Tibial nerve (tissue), 4 donors: ENCODE measurements at regions not wholly inside any gene's neighbourhood (a gene's known extent, or its start where the extent isn't known, plus 50 kb on each side); places are given as distances from the start of the nearest gene placed in this dataset.

Experiments
- DNase-seq, 2 donors: peaks; one replicate each; pipeline ENCODE4 v3.0.0-alpha.2; 2019; ENCODE audit warnings: low spot score in 2 of 2
- H3K27ac ChIP-seq, 4 donors: fragments of 200-600 bp; sonication (generic) in 3 of 4; one replicate each; pipeline ENCODE4 v1.5.1; 2017 to 2019; ENCODE audit warnings: mild to moderate bottlenecking in 1 of 4
- H3K27me3 ChIP-seq, 2 donors: fragments of 200-600 bp; sonication (generic) in 1 of 2; one replicate each; pipeline versions ENCODE4 v1.5.1 to v1.6.0; 2017 to 2019
- H3K36me3 ChIP-seq, 3 donors: fragments of 200-600 bp; sonication (generic); one replicate each; pipeline ENCODE4 v1.5.1; 2018 to 2019
- H3K4me1 ChIP-seq, 4 donors: fragments of 200-600 bp; sonication (generic) in 3 of 4; one replicate each; pipeline ENCODE4 v1.5.1; 2017 to 2019
- H3K4me3 ChIP-seq, 4 donors: fragments of 200-600 bp; sonication (generic) in 3 of 4; one replicate each; pipeline ENCODE4 v1.5.1; 2017 to 2019; ENCODE audit warnings: mild to moderate bottlenecking in 1 of 4, moderate library complexity in 1 of 4
- H3K9me3 ChIP-seq, 4 donors: fragments of 200-600 bp; sonication (generic) in 3 of 4; one replicate each; pipeline ENCODE4 v1.5.1; 2017 to 2019
- EP300 ChIP-seq, 2 donors: sonication (generic); formaldehyde crosslinking; IDR thresholded peaks; one replicate each; pipeline ENCODE4 v1.6.1; 2017; ENCODE audit warnings: antibody characterized with exemption in 2 of 2, mild to moderate bottlenecking in 1 of 2
- POLR2A ChIP-seq, 2 donors: fragments of 450-650 bp; IDR thresholded peaks; one replicate each; pipeline ENCODE4 v1.6.1; 2017; ENCODE audit warnings: antibody characterized with exemption in 2 of 2, mild to moderate bottlenecking in 2 of 2, moderate library complexity in 2 of 2
- WGBS, 2 donors: methylation state at CpG; one replicate each; pipeline ENCODE4 v1.1.5; 2018; 5-methylcytosine and 5-hydroxymethylcytosine counted together
- TF ChIP-seq, protein P1 (sequence below), 5 experiments: fragments of 200-600 bp in 3 of 5; fragments of 450-650 bp in 2 of 5; sonication (generic) in 3 of 5; IDR thresholded peaks; one replicate each; pipeline ENCODE4 v1.5.1; 2016 to 2019; ENCODE audit warnings: antibody characterized with exemption in 5 of 5, mild to moderate bottlenecking in 3 of 5, moderate library complexity in 2 of 5

DNA sequence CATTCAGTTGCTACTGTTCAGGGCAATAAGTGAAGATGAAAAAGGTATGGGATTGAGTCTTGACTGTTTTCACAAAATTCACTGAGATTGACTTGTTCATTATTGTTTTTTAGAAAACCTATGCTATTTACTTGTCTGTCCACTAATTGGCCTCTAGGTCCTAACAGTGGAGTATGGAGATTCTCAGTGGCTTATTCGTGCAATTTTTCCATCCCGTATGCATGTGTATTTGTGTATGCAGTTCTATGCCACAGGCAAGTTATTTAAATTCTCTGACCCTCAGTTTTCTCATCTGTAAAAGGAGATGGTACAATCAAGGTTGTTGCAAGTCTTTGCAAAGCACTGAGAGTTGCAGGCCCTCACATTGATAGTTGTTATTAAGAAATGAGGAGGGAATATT, 151.0 kb downstream of the BBOX1 start:
- Histone ChIP-seq H3K4me3 (no peak overlapping the region), H3K9me3 (no peaks in the 10 kb centered on the region), H3K27ac (no peak overlapping the region), H3K4me1 (peaks cover 0 to under 1% (median 0%) of the 10 kb centered on the region in 4 donors), H3K27me3 (no peaks in the 10 kb centered on the region), H3K36me3 (no peaks in the 10 kb centered on the region)
- WGBS, 2 donors, result 94% methylated on average over 2 of the region's 2 CpGs
- DNase-seq, result no peak
- TF ChIP-seq, protein P1, sequence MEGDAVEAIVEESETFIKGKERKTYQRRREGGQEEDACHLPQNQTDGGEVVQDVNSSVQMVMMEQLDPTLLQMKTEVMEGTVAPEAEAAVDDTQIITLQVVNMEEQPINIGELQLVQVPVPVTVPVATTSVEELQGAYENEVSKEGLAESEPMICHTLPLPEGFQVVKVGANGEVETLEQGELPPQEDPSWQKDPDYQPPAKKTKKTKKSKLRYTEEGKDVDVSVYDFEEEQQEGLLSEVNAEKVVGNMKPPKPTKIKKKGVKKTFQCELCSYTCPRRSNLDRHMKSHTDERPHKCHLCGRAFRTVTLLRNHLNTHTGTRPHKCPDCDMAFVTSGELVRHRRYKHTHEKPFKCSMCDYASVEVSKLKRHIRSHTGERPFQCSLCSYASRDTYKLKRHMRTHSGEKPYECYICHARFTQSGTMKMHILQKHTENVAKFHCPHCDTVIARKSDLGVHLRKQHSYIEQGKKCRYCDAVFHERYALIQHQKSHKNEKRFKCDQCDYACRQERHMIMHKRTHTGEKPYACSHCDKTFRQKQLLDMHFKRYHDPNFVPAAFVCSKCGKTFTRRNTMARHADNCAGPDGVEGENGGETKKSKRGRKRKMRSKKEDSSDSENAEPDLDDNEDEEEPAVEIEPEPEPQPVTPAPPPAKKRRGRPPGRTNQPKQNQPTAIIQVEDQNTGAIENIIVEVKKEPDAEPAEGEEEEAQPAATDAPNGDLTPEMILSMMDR (IDR thresholded peaks at IDR 0.05), result no peak
- TF ChIP-seq POLR2A (IDR thresholded peaks at IDR 0.05) (no peak), EP300 (IDR thresholded peaks at IDR 0.05) (no peak)

DNA sequence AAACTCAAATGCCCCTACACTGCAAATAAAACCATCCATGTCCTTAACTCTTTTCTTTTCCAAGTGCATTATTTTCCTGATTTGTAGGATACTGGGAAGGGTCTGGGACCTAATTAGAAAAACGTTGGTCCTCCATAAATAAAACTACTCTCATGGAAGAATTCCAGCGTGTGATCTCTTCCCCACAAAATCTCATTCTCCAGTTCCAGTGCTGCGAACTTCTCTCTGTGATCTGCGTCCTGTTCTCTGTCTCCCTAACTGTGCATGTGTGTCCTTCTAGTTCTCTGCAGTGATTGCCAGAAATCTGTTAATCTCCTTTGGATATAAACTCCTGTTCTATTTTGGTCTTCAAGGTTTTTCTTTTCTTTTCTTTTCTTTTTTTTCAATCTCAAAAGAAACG, 148.1 kb downstream of the BBOX1 start:
- no peaks in the 10 kb centered on the region for H3K36me3 ChIP-seq
- no peak overlapping the region for H3K4me3 ChIP-seq
- DNase-seq, result no peak
- no peak for TF ChIP-seq POLR2A (IDR thresholded peaks at IDR 0.05)
- no peak for TF ChIP-seq EP300 (IDR thresholded peaks at IDR 0.05)
- TF ChIP-seq, protein P1 (IDR thresholded peaks at IDR 0.05), result no peak
- H3K27me3 ChIP-seq, result no peaks in the 10 kb centered on the region
- no peak overlapping the region for H3K27ac ChIP-seq
- WGBS, 2 donors, result 61 to 74% methylated on average over 5 of the region's 5 CpGs
- H3K9me3 ChIP-seq, result no peaks in the 10 kb centered on the region
- peaks cover 0 to 14% (median 0%) of the 10 kb centered on the region in 4 donors for H3K4me1 ChIP-seq

DNA sequence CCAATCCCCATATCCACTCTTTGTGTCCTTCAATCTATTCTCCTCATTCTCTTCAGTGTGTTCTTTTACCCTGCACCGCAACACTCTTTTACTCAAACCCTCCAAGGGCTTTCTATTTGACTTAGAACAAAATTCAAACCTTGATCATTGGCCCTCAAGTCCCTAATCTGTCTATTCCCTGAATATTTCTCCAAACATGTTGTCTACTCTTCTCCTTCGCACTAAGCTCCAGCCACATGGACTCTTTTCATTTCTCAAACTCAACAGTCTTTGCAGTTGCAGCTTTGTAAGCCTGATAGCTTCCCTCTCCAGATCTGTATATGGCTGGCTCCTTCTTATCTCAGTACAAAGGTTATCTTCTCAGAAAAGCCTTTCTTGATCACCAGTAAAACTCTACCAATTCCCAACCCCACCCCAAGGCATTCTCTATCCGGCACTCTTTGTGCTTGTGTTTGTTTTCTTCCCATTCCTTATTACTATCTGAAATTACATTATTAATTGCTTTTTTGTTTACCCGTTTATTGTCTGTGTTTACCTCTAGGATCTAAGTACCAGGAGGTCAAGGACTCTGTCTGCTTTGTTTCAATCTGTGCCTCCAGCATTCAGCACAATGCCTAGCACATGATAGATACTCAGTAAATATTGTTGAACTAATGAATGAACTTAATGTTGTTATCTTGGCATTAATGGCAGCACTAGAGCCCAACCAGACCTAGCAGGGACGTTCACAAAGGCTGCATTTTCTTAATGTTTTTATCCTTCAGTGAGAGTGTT, 147.4 kb downstream of the BBOX1 start:
- WGBS, 2 donors, result 71 to 73% methylated on average over 5 of the region's 5 CpGs
- Histone ChIP-seq H3K27ac (no peak overlapping the region), H3K27me3 (no peaks in the 10 kb centered on the region), H3K4me1 (peaks cover 0 to 18% (median 0%) of the 10 kb centered on the region in 4 donors), H3K36me3 (no peaks in the 10 kb centered on the region), H3K9me3 (no peaks in the 10 kb centered on the region), H3K4me3 (no peak overlapping the region)
- DNase-seq, result no peak
- TF ChIP-seq, protein P1 (IDR thresholded peaks at IDR 0.05), result no peak
- TF ChIP-seq POLR2A (IDR thresholded peaks at IDR 0.05), result no peak
- no peak for TF ChIP-seq EP300 (IDR thresholded peaks at IDR 0.05)

DNA sequence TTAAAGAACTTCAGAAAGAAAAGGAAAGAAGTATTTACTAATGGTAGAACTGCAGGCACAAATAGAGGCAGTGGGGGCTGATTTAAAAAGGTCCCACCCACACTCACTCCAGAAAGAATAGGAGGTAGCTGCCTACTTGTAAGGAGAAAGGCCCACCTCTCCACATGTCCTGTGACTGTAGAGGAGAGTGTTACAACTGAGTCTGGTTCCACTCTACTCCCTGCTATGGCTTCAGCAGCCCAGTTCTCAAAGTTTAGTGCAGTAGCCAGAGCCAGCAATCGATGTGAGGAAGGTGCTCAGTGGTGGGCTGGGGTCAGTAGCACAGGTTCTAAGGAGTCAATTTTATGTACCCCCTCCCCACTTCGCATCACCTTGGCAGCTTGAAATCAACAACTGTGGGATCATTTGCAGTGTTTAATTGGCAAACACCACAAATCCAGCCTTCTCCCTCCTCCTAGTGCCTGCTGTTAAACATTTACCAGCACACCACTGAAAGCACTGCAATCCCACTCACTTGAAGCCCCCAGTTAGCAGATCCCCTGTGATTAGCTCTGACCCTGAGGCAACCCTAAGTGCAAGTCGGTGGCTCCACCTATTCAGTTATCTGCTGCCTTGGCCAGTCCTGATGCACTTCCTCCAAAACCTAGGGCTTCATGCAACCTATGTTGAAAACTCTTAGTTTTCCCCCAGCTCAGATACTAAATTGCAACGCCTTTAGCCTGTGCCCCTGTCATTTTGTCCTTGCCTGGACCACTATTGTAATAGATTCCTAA, 146.6 kb downstream of the BBOX1 start:
- Histone ChIP-seq H3K4me3 (no peak overlapping the region), H3K36me3 (no peaks in the 10 kb centered on the region), H3K4me1 (peaks cover 0 to 18% (median 0%) of the 10 kb centered on the region in 4 donors), H3K27me3 (no peaks in the 10 kb centered on the region), H3K27ac (no peak overlapping the region), H3K9me3 (no peaks in the 10 kb centered on the region)
- 68% methylated on average over 4 of the region's 4 CpGs for WGBS, 2 donors
- no peak for DNase-seq
- TF ChIP-seq POLR2A (IDR thresholded peaks at IDR 0.05), result no peak
- TF ChIP-seq, protein P1 (IDR thresholded peaks at IDR 0.05), result no peak
- no peak for TF ChIP-seq EP300 (IDR thresholded peaks at IDR 0.05)

DNA sequence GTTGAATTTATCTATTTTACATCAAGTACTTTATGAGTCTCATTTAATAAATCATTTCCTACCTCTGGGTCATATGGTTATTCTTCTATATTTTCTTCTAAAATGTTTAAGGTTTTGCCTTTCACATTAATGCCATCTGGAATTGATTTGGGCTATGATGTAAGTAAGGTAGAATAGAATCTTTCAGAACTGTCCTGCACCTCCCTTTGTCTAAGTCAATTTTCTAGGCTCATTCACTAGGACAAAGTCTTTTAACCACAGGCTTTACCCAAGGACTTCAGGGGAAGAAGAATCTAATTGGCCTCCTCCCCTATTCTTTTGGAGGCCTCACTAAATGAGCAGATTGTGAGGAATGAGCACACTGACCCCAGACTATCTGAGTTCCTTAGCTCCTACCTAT, 146.0 kb downstream of the BBOX1 start:
- no peak for DNase-seq
- Histone ChIP-seq H3K4me3 (no peak overlapping the region), H3K4me1 (peaks cover 0 to 18% (median 0%) of the 10 kb centered on the region in 4 donors), H3K27ac (no peak overlapping the region), H3K36me3 (no peaks in the 10 kb centered on the region), H3K9me3 (no peaks in the 10 kb centered on the region), H3K27me3 (no peaks in the 10 kb centered on the region)
- TF ChIP-seq, protein P1 (IDR thresholded peaks at IDR 0.05), result no peak
- no peak for TF ChIP-seq POLR2A (IDR thresholded peaks at IDR 0.05)
- TF ChIP-seq EP300 (IDR thresholded peaks at IDR 0.05), result no peak
